ENCODE measurements at regions not wholly inside any gene's neighbourhood (a gene's known extent, or its start where the extent isn't known, plus 50 kb on each side); places are given as distances from the start of the nearest gene placed in this dataset.

- no peak for DNase-seq (ENCODE audit: low read depth)
These were observed 660.4 kb upstream of the KLF12 start for GRCh38 chr13:74794582-74794981.

GRCh38 chr13:74794147-74794546, 659.9 kb upstream of the KLF12 start:
- DNase-seq (ENCODE audit: low read depth) = no peak

DNA sequence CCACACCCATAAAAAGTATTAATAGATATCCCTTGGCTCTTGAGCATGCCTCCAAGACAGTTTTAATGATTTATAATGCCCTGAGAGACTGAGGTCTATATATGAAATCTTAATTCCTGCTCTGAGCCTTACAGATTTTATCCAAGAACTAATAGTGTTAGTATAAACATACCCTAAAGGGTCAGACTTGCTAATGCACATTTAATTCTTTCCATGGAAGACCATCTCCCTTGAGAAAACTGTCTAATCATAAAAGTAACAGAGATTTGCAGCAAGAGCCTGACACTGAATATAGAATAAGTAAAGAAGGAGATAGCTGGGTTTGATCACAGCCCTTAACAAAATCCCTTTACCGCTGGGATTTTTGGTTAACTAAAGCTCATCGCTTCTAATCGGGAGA, 650.8 kb upstream of the KLF12 start:
- no peak for DNase-seq (ENCODE audit: low read depth)

GRCh38 chr13:74778946-74779345, 644.7 kb upstream of the KLF12 start:
- no peak for DNase-seq (ENCODE audit: low read depth)

DNA sequence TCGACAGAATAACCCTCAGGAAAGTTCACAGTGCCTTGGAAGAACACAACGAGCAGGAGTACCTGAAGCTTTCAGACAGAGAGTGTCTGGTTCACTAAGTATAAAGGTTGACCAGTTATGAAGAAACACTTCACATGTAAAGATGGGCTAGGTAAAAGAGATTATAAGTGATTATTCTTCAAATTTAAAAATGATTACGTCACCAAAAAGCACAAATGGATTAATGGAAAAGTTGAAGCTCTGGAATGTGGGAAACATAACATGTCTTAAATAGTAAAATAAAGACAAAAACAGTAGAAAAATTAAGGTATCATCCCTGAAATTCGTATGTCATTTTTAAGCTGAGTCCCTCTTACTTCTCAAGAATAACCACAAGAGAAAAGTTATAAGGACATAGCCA, 643.9 kb upstream of the KLF12 start:
- no peak for DNase-seq (ENCODE audit: low read depth)

- DNase-seq (ENCODE audit: low read depth) = no peak
These were observed 640.1 kb upstream of the KLF12 start for GRCh38 chr13:74774264-74774663.

- DNase-seq (ENCODE audit: low read depth) = no peak
These were observed 639.0 kb upstream of the KLF12 start for GRCh38 chr13:74773248-74773647.

- no peak for DNase-seq (ENCODE audit: low read depth)
These were observed 637.8 kb upstream of the KLF12 start for GRCh38 chr13:74771964-74772363.

- no peak for DNase-seq (ENCODE audit: low read depth)
These were observed 636.2 kb upstream of the KLF12 start for GRCh38 chr13:74770361-74770760.

- no peak for DNase-seq (ENCODE audit: low read depth)
These were observed 635.1 kb upstream of the KLF12 start for GRCh38 chr13:74769333-74769732.

GRCh38 chr13:74768521-74769085, 634.4 kb upstream of the KLF12 start:
- no peak for DNase-seq (ENCODE audit: low read depth)

- no peak for DNase-seq (ENCODE audit: low read depth)
These were observed 632.8 kb upstream of the KLF12 start for GRCh38 chr13:74767050-74767449.

- DNase-seq (ENCODE audit: low read depth) = no peak
These were observed 631.8 kb upstream of the KLF12 start for GRCh38 chr13:74765955-74766354.

- no peak for DNase-seq (ENCODE audit: low read depth)
These were observed 627.9 kb upstream of the KLF12 start for GRCh38 chr13:74761801-74762757.

GRCh38 chr13:74758188-74758587, 624.0 kb upstream of the KLF12 start:
- DNase-seq (ENCODE audit: low read depth) = no peak

DNA sequence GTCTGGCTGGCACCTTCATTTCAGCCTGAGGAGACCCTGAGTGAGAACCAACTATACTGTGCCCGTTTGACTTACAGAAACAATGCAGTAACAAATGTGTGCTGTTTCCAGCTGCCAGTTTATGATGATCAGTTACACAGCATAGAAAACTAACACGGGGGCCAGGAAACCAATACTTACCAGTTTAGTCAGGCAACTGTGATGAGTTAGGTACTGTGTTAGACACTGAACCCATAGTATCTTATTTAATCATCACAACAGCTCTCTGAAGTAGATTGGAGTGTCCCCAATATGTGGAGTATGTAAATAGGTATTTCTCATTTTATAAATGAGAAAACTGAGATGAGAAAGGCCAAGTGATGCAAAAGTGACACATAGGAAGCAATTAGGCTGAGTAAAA, 620.9 kb upstream of the KLF12 start:
- DNase-seq (ENCODE audit: low read depth) = no peak

GRCh38 chr13:74751739-74752138, 617.5 kb upstream of the KLF12 start:
- no peak for DNase-seq (ENCODE audit: low read depth)

- no peak for DNase-seq (ENCODE audit: low read depth)
These were observed 613.2 kb upstream of the KLF12 start for GRCh38 chr13:74747186-74747955.

GRCh38 chr13:74743992-74744391, 609.8 kb upstream of the KLF12 start:
- no peak for DNase-seq (ENCODE audit: low read depth)

DNA sequence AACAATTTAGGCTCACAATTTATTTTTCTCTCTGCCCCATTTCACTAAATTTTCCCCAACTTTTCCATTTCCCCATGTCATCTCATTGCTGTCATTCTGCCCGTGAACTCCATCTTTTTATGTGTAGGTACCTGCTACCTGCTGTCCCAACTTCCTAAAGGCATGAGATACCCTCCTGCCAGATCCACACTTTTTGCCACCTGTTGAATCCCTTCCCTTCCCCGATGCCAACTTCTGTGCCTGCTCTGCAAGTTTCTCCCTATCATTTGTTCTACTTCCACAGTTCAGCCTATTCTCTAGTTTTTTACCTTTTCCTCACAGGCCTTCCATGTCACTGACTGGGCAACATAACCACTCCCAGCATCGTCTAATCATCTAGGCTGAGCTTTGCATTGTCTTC, 607.5 kb upstream of the KLF12 start:
- no peak for DNase-seq (ENCODE audit: low read depth)

- DNase-seq (ENCODE audit: low read depth) = no peak
These were observed 598.7 kb upstream of the KLF12 start for GRCh38 chr13:74732736-74733385.

GRCh38 chr13:74731731-74732130, 597.5 kb upstream of the KLF12 start:
- DNase-seq (ENCODE audit: low read depth) = no peak
